NCI-H2196 (cell line): ENCODE measurements at regions not wholly inside any gene's neighbourhood (a gene's known extent, or its start where the extent isn't known, plus 50 kb on each side); places are given as distances from the start of the nearest gene placed in this dataset.
"Not testable (repeated sequence)": the region's sequence is repeated elsewhere in the genome, so short reads cannot be mapped to it uniquely, and the experiment has no call there.

Experiments used
- DNase-seq: peaks from one replicate; lab custom pipeline; 2025; ENCODE audit not compliant: unreplicated experiment; lab: John Stamatoyannopoulos, UW

DNA sequence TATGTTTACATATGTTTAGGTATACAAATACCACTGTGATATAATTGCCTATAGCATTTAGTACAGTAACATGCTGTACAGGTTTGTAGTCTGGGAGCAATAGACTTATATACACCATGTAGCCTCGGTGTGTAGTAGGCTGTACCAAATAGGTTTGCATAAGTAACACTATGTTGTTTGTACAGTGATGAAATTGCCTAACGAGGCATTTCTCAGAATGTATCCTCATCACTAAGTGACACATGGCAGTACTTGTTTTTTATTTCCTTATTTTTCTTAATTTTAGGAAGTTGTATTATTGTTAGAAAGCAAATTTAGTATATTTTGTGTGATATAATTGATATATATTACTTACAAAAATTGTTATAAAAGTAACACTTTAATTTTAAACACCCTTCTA is 840.9 kb downstream of the LTN1 start:
- DNase-seq: no peak

DNA sequence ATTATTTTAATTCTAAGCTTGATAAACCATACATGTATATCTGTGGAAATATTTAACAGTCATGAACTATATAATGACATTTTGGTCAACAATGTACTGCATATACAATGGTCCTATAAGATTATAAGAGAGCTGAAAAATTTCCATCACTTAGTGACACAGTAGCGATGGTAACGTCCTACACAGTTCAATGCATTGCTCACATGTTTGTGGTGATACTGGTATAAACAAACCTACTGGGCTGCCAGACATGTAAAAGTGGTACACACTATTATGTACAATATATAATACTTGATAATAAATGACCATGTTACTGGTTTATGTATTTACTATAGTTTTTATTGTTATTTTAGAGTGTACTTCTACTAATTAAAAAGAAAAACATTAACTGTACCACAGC is 841.9 kb downstream of the LTN1 start:
- no peak for DNase-seq

DNA sequence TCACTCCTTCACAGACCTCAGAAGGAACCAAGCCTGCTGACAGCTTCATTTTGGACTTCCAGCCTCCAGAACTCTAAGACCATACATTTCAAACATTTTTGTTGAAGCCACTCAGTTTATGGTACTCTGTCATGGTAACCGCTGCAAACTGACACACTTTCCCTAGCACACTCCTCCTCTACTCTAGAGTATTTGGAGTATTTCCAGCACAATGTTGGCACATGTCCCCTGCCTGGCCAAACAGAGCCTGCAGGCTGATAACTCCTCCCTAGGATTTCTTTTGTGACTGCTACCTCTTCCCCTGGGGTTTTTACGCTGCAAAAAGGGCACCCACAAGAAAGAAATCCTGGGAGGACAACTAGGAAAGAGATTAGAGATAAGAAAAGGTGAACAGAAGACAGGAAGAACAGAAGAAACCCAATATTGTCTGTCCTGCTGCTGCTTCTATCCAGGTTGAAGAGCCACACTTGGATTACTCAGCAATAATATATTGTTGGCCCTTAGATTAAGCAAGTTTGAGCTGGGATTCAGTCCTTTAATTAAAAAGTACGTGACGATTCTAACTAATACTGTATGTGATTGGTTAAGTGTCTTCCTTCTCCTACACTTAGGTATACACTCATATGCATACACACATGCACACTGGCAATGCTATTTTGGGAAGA is 844.1 kb downstream of the LTN1 start:
- DNase-seq: no peak

DNA sequence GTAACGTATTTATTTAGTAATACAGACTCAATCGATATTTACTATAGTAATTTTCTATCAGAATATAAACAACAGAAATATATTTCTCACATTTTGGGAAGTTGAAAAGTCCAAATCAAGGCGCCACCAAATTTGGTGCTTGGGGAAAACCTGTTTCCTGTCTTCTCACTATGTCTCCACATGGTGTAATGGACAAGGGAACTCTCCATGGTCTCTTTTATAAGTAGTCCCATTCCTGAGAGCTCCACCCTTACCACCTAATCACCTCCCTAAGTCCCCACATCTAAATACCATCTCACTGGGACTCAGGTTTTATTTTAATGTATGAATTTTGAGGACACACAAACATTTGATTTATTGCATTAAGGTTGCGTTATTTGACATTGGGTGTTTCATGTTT is 848.0 kb downstream of the LTN1 start:
- DNase-seq: no peak

DNA sequence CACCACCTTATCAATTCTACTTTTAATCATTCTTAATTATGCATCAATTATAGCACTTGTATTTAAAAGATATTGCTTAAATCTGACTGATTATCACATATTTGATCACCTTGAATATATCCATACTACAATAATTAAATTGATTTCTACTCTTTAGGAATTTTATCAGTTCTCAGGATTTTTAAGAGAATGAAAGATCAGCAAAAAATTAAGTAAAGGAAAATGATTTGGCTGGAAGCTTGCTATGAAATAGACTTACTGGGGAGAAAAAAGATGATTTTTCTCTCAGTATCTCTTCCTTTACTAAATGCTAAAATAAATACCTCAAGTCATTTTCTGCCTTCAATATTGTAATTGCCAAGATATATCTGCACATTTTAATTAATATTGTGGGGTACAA is 848.6 kb downstream of the LTN1 start:
- DNase-seq: no peak

DNA sequence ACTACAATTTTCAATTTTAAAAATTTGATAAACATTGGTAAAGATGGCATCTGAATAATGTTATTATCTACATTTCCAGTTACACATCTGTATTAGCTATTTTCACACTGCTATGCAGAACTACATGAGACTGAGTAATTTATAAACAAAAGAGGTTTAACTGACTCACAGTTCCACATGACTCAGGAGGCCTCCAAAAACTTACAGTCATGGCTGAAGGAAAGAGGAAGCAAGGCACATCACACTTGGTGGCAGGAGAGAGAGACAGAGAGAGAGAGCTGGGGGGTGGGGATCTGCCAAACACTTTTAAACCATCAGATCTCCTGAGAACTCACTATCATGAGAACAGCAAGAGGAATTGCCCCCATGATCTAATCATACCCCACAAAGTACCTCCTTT is 850.0 kb downstream of the LTN1 start:
- DNase-seq: no peak

DNA sequence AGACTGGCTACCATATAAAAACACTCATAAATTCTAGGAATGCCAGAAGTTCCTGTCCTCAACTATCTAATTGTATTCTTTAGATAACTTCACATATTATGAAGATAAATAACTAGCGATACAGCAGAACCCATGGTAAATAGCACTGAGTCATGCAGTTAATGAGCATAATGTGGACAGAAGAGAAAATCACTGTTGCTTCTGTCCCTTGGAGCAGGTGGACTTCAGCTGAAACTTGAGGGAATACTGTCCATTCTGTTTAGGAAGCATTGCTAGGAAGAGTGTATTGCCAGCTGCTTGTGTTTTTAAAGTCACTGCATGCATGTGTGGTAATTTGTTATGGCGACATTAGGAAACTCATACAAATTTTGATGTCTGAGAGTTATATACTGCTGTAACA is 854.4 kb downstream of the LTN1 start:
- no peak for DNase-seq

DNA sequence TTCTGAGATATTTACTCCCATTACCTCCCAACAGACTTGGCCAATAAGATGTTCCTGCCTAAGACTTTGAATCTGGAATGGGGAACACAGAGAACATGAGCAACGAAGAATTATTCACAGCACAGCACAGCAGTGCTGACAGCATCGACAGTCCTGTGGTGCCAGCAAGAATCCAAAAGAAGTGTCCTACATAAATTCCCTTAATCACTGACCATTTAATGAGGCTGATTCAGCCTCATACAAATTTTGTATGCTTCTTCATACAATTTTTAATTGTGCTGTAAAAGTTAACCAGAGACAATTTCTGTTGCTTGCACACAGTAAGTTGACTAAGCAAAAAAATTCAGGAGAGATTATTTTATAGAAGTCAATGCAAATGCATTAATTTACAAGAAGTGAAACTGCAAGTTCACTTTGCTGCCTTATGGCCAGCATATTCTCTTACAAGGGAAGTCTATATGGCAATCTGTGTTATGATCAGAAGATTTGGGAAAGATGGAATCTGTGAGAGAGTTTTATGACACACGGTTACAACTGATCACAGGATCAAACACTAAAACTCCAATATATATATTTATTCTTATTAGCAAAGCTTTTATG is 855.9 kb downstream of the LTN1 start:
- no peak for DNase-seq

DNA sequence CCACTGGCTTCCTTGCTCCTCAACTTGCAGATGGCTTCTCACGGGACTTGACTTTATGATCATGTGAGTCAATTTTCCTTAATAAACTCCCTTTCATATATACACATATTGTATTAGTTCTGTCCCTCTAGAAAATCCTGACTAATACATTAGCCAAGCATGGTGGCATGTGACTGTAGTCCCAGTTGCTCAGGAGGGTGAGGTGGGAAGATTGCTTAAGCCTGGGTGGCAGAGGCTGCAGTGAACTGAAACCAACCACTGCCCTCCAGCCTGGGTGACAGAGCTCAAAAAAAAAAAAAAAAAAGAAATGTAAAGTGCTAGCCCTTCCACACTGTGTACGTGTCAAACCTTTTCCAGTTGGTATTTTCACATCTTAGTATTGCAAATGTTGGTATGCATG is 857.0 kb downstream of the LTN1 start:
- DNase-seq: no peak

DNA sequence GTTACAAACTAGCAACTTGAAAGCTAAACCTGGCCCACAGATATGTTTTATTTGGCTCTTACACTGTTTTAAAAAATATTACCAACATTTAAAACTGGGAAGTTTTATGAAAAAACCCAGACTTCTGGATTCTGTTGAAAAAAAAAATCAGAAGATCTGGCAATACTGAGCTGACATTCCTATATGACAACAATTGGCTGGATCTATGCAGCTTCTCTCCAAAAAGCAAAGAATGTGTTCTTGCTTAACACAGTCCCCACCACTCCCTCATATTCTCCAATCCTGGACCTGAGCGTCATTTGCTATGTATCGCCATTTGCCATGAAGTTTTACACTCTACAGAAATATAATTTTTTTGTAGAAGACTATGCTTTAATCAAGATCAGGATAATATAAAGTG is 859.6 kb downstream of the LTN1 start:
- DNase-seq: no peak

DNA sequence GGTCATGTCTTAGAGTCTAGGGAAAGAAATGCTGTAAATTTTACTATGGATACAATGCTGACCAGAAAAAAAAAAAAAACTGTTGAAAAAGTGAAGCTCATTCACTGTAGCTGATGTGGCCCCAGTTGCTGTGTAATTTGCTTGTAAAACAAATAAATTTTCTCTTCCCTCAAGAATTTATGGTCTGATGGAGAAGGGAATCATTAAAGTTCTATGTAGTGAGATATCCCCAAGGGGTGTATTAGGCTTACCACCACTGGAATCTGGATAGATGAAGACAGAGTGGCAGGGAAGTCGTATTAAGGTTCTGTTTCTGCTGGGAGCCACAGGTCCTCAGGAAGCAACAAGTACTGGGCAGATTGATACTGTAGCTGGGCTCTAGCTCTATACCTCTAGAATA is 860.0 kb downstream of the LTN1 start:
- DNase-seq: no peak

DNA sequence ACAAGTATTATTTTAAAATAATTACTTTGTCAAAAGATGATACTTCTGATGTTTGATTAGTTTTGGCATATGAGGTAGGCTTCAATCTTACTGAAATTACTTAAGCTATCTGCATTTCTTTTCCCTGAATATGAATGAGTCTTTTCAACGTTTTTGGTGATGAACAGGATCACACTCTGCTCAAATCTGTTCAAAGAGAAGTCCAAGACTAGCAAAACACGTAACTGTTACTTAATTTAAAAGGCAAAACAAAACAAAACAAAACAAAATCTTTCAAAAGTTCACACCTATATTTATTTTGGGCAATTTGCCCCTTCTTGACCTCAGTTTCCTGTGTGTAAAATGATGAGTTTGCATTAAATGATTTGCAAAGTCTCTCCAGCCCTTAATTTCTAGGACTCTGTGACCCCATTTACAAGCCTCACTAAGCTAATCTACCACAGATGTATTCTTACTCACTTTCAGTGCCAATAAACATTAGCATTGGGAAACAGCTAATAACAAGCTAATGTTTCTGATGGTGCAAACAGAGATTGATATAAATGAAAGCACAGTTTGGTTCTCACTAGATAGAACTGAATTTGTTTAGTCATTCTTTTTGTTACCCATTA is 865.4 kb downstream of the LTN1 start:
- DNase-seq: no peak

DNA sequence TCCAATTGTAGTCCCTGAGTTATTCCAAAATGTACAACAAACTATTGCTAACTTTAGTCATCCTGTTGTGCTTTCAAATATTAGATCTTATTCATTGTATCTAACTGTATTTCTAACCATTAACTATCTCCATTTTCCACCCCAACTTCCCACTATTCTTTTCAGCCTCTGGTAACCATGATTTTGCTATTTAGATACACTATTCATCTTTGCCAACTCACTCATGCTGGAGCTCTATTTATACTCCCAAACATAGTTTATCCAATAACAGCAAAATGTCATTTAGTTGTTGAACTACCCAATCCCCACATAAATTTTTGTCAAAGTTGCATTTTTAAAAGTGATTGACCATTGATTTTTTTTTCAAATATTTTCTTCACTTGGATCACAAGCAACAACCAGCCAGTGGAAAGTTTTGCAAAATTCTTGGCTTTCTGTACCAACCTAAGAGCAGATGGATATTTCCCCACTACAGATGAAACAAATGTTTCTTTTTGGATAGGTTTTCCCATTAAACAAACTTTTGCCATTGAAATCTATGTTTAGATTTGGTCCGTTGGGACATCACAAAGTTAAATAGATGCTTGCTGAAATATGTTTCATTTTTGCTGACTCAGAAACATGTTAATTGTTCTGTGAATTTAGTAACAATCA is 866.0 kb downstream of the LTN1 start:
- DNase-seq: no peak

DNA sequence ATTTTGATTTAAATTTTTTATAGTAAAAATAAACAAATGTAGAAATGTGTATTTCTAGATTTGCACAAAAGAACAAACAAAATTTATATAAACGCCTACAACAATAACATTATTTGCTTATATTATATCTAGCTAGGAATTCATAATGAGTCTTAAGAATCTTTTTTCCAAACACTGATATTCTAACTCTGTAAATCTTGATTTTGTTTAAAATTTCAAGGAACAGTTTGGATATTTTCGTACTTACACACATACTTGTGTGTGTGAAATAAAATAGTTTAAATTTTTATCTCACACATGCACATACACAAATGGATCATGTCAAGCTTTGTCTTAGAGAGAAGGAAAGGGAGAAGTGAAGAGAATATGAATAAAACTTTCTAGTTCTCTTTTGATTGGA is 868.1 kb downstream of the LTN1 start:
- no peak for DNase-seq

DNA sequence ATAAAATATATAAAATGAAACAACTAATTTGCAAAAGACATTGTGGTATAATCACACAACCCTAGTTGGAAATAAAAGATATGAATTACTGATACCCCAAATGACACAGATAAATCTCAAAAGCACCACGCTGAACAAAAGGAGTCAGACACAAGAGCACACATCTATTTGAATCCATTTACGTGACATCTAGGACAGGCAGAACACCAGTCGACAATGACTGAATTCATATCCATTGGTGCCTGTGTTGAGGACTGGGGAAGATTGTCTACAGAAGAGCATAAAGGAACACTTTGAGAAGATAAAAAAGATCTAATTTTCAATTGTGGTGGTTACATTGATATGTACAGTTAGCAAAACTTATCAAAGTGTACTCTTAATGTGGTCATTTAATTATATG is 874.1 kb downstream of the LTN1 start:
- DNase-seq: no peak

DNA sequence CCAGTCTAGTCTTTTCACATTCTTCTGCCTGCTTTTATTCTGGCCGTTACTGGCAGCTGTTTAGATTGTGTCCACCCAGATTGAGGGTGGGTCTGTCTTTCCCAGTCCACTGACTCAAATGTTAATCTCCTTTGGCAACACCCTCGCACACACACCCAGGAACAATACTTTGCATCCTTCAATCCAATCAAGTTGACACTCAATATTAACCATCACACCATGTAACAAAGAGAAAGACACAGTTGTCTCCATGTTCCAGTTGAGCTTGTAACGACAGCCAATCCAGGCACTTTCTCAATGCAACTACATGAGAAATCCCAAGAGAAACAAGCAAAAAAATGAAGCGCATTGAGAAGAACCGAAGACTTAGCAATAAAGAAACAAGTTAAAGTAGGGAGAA is 877.7 kb downstream of the LTN1 start:
- DNase-seq: not testable (repeated sequence)

DNA sequence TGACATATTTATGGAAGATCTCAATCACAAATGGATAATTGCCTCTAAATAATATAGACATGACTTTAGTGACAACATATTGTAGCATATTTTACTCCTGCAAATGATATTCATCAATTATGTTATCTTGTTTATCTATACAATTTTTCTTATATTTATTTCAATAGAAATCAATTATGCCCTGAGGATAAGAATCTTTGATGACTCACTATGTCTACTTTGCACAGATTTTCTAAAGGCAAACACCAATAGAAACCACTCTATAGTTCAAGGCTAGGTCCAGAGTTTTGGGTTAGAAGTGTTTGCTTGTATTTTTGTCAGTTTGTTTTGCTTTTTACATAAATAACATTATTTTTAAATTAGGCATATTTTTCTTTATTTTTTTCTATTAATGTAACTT is 879.0 kb downstream of the LTN1 start:
- DNase-seq: no peak

DNA sequence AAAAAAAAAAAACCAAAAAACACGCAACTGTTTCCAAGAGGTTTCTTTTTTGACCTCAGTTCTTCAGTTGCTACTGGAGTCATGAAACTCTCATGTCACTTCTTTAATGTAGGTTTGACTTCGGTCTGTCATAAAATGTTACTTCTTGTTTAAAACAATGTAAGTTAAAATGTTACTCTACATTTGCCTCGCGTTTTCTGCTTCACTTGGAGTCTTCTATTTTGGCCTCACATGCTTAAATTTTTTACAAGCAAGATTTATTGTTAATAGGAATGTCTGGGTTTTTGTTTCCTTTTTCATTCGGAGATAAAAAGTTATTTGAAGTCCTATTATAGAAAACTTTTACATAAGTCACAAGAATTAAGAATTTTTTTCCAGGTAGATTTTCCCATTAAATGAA is 880.2 kb downstream of the LTN1 start:
- no peak for DNase-seq

DNA sequence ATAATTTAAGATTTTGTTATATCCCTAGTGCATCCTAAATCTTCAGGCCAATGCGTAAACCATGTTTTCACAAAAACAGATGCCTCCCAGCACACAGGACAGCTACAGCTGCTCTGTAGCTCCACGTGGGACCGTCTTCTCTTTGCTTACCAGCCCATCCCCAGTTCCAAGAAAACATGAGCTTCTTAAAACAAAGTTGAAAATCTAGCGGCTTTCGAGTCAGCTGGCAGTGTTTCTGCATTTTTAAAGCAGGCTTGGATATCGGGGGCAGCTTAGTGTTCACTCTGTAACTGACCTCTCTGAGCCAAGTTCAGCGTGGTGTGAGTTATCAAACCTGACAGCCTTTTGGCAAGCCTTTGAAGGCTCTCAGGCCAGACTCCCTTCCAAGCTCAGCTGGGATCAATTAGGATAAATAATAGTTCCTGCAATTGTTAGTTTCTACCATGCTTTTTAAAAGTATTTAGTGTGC is 881.5 kb downstream of the LTN1 start:
- DNase-seq: no peak

DNA sequence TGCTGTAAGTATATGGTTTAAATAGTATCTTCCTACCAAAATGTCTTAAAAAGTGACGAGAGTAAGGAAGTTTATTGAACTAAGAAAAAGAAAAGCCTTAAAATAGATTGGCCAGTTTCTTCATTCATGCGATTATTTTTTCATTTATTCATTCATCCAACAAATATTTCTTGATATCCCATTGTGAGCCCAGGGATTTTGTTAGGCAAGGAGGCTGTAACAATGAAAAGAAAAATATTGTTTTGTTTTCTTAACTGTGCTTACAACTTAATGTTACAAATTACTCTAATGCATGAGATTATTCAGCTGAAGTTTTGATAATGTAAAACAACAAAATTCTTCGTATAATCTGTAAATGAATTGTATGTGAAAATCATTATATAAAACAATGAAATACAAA is 882.0 kb downstream of the LTN1 start:
- no peak for DNase-seq

DNA sequence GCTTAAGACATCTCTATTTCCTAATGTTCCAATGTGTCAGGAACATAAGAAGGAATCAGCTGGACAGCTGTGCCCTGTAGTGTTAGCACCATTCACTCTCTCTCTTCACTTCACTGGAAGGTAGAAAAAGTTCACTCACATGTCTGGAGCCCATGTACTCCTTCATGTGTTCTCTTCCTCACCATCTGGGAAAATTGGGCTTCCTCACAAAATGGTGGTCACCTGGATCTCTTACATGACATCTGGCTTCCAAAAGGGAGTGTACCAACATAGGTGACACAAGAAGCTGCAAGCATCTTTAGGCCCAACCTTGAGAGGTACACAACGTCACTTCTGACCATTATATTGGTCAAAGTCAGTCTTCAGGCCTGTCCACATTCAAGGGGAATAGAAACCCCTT is 882.6 kb downstream of the LTN1 start:
- DNase-seq: no peak

DNA sequence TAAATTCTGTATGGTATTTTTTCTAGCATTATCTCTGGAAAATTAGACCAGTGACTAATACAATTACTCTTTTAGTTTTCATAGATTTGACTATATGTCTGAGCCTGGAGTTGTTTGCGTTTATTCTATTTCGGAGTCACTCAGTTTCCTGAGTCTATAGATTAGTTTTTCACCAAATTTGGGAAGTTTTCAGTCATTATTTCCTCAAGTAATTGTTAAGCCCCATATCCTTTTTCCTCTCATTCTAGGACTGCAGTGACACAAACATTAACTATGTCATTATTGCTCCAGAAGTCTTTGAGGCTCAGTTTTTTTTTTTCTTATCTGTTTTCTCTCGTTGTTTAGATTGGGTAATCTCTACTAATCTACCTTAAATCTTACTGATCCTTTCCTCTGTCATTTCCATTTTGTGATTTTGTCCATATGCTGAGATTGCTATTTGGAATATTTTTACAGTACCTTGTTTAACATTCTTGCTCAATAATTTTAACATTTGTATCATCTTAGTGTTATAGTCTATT is 886.2 kb downstream of the LTN1 start:
- DNase-seq: no peak
